GM21515 (cell line): ENCODE measurements at regions not wholly inside any gene's neighbourhood (a gene's known extent, or its start where the extent isn't known, plus 50 kb on each side); places are given as distances from the start of the nearest gene placed in this dataset.

Experiments
- ATAC-seq: cut with Tn5 transposase; IDR thresholded peaks from one replicate; pipeline ENCODE4 v1.9.1; 2021; ENCODE audit not compliant: unreplicated experiment

DNA sequence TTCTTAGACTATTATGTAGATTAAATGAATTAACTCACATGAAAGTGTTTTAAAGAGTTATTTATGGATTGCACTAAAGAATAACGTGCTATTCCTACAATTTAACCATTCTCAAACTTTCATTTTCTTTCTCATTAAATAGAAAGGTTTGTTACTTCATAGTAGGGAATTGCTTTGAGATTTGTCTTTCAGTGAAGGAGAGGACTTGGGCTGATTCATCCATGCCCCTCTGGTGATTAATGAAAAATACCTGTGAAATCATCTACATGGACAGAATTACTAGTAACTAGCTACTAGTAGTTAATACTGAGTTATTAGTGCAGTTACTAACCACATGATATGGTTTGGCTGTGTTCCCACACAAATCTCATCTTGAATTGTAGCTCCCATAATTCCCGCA is 275.8 kb upstream of the CDH20 start:
- ATAC-seq = no peak

- ATAC-seq = no peak
Measured at GRCh38 chr18:61062258-61062657, 271.0 kb upstream of the CDH20 start.

GRCh38 chr18:61064911-61065310 is 268.3 kb upstream of the CDH20 start:
- ATAC-seq = no peak

GRCh38 chr18:61076986-61077385 is 256.2 kb upstream of the CDH20 start:
- no peak for ATAC-seq

DNA sequence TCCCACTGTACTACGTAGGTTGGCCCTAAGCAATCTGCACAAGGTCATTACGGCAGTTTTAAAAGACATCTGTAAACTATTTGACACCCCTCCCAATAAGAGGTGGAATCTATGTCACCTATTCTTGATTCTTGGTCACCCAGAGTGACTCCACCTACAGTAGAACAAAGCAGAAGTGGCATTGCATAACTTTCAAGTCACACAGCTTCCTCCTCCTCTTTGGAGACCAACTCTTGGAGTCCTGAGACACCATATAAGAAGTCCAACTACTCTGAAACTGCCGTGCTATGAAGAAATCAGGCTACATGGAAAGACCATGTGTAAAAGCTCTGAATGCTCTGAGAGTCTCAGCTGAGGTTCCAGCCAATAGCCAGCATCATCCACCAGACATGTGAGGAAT is 253.5 kb upstream of the CDH20 start:
- ATAC-seq = no peak

GRCh38 chr18:61080954-61081528 is 252.2 kb upstream of the CDH20 start:
- ATAC-seq = no peak

DNA sequence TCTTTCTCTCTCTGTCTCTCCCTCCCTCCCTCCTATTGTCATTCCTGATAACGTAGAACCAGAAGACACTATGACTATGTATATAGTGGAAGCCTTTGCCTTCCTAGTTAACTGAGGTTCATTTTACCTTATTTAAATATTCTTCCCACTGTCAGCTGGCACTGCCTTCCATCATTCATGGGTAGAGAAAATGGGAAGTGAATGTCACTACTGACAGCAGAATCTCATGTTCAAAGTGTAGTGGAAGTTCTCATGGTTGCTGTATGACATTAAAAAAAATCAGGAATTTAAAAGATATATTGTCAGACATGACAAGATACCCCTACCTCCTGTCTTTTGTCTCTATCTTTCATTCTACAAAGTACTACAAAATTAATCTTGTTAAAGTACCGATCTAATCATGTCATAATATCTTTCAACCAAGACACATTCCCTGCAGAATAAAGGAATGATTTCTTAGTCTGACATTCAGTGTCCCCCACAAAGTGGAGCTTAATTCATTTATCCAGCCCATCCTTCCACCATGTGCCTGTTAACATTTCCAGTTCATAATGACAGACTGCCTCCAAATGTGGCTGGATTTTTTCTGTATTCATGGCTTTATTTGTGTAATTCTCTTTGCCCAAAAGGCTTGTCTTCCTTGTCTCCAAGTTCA is 250.1 kb upstream of the CDH20 start:
- no peak for ATAC-seq

- no peak for ATAC-seq
Measured at GRCh38 chr18:61085036-61085435, 248.2 kb upstream of the CDH20 start.

DNA sequence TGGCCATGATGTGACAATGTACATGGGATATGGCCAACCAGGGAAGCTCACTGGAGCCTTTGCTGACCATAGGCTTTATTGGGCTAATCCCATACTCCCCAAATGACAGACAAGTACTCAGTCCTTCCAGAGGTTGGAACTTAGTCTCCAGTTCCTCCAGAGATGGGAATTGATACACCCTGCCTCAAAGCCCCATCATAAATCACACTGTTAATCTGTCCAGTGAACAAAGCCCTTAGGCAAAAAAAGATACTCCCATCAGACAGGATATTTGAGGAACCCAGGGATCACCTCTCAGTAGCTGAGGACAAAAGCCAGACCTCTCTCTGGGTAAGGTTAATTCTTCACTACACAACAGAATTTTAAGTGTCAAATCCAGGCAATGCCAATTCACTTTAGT is 247.5 kb upstream of the CDH20 start:
- ATAC-seq = no peak

DNA sequence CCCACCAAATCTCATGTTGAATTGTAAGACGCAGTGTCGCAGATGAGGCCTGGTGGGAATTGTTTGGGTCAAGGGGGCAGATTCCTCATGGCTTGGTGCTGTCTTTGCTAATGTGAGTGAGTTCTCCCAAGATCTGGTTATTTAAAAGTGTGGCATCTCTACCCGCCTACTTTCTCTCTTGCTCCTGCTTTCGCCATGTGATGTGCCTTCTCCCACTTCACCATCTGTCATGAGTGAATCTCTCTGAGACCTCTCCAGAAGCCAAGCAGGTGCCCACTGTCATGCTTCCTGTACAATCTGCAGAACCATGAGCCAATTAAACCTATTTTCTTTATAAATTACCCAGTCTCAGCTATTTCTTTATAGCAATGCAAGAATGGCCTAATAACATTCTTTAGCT is 246.6 kb upstream of the CDH20 start:
- no peak for ATAC-seq

GRCh38 chr18:61091379-61091778 is 241.9 kb upstream of the CDH20 start:
- ATAC-seq = no peak

DNA sequence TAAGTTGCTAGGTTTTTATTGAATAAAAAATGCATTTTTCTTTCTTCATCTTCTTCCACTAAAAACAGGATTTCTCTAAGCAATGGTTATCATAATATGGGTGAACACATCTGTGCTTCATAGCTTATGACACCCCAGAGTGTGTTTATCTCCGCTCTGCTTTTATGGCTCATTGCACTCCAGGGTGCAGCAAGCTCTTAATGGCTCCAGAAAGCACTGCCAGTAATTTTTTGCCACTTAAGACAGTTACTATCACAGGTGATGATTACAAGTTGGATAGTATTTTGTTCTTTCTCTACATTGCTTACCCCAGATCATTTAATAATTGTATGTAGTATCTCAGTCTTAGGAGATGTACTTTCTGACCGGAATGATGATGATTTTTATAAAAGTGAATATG is 239.3 kb upstream of the CDH20 start:
- no peak for ATAC-seq

- ATAC-seq = no peak
Measured at GRCh38 chr18:61096226-61096625, 237.0 kb upstream of the CDH20 start.

GRCh38 chr18:61107113-61107512 is 226.1 kb upstream of the CDH20 start:
- ATAC-seq = no peak

DNA sequence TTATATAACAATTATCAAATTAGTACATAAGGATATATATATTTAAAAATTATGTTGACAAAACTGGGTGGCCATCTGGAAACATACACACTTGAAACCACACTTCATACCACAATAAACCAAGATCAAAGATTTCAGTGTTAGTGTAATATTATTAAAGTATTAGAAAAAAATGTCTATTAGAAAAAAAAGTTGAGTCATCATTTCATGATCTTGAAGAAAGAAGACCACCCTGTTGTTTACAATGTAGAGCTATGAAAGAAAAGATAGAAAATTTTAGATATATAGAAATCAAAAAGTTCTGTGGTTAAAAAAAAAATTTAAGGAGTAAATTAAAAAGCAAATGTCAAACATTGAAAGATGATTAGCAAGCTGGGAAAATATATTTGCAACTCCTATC is 224.5 kb upstream of the CDH20 start:
- ATAC-seq = no peak

DNA sequence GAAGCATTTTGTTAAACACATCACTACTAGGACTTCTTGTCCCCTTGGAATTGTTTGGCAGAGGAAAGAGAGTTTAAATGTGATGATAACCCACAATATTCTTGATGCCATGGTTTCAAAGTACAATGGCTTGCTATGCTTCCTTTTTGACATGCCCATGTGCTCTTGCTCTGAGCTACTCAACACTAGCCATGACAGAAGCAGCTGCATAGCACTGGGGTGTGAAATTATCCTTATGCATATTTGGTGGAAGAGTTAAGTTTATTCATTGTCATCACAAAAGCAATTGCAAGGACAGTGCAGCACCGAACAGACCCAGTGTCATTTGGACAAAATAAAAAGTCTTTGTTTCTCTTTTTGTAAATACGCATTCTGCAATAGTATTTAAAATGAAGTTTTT is 209.9 kb upstream of the CDH20 start:
- ATAC-seq = no peak

GRCh38 chr18:61127714-61128467 is 205.3 kb upstream of the CDH20 start:
- no peak for ATAC-seq

GRCh38 chr18:61129001-61129400 is 204.2 kb upstream of the CDH20 start:
- ATAC-seq = no peak

GRCh38 chr18:61132031-61132430 is 201.2 kb upstream of the CDH20 start:
- ATAC-seq = no peak

GRCh38 chr18:61133783-61134182 is 199.4 kb upstream of the CDH20 start:
- ATAC-seq = no peak

DNA sequence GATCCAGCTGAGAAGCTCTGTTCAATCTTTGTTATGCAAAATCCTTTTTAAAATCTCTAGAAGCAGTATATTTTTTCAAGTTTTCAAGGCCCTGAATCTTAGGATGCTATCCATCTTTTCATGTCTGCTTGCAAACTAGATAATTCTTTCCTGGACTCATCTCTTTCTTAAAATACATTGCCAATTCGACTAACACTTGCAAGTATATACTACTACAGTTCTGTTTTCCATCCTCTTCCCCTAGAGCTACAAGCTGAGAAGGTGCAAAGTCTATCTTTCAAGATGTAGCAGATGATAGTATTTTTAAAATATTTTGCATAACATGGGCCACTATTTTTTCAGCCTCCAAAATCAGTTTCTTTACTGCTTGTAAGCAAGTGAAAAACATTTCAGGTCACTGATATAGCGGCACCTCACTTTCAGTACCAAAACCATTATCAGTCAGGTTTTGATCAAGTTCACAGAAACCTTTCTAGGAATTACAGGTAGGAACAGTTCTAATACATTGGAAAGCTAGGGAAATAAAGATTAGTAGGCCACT is 196.4 kb upstream of the CDH20 start:
- ATAC-seq = no peak

- ATAC-seq = no peak
Measured at GRCh38 chr18:61141691-61142090, 191.5 kb upstream of the CDH20 start.
